Progenitor cell of endocrine pancreas (in vitro differentiated cells): ENCODE measurements at regions not wholly inside any gene's neighbourhood (a gene's known extent, or its start where the extent isn't known, plus 50 kb on each side); places are given as distances from the start of the nearest gene placed in this dataset.

Experiments
- DNase-seq: peaks from one replicate; pipeline ENCODE4 v3.0.0; 2021; ENCODE audit warnings: low spot score; ENCODE audit not compliant: unreplicated experiment
- H3K27ac Mint-ChIP-seq: 2 replicates; pipeline ENCODE4 v1.8.0; 2021; ENCODE audit warnings: mild to moderate bottlenecking, moderate library complexity, mixed read lengths
- H3K27me3 Mint-ChIP-seq: 2 replicates; pipeline ENCODE4 v1.8.0; 2021; ENCODE audit warnings: mixed read lengths
- H3K36me3 Mint-ChIP-seq: 2 replicates; pipeline ENCODE4 v1.8.0; 2022; ENCODE audit warnings: mixed read lengths; ENCODE audit not compliant: insufficient read depth
- H3K4me1 Mint-ChIP-seq: 2 replicates; pipeline ENCODE4 v1.8.0; 2021; ENCODE audit warnings: low read depth, mixed read lengths
- H3K4me3 Mint-ChIP-seq: 2 replicates; pipeline ENCODE4 v1.8.0; 2021; ENCODE audit warnings: low read depth, mild to moderate bottlenecking, moderate library complexity, mixed read lengths
- H3K9me3 Mint-ChIP-seq: 2 replicates; pipeline ENCODE4 v1.8.0; 2021; ENCODE audit warnings: low read depth, mixed read lengths
- CTCF ChIP-seq: fragments of 200-600 bp; sonication (generic); IDR thresholded peaks from one replicate; pipeline ENCODE4 v1.5.0; 2021; ENCODE audit warnings: antibody characterized with exemption, mild to moderate bottlenecking; ENCODE audit not compliant: unreplicated experiment

DNA sequence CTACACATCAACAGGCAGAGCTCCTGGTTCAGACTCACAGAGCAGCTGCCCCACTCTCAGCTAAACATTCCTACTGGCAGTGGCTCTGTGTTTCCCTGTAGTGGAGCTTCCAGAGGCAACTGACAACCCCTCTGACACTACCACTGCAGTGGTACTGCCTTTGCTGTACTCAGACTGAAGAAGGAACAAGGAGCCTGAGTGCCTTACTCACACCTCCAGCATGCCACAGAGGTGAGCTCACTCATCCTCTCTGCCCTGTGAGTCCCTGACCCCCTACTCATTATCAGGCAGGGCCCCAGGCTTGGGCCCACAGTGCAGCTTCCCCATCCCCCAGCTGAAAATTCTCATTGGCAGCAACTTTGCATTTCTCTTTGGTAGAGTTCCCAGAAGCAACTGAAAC, 240.5 kb upstream of the POF1B start:
- Mint-ChIP-seq H3K9me3 (peaks cover 31% of the 10 kb centered on the region), H3K4me3 (no peak overlapping the region), H3K27ac (no peak overlapping the region), H3K36me3 (no peaks in the 10 kb centered on the region), H3K4me1 (peaks cover 3% of the 10 kb centered on the region), H3K27me3 (no peaks in the 10 kb centered on the region)
- no peak for DNase-seq
- no peak for TF ChIP-seq CTCF

GRCh38 chrX:85611926-85612325, 232.5 kb upstream of the POF1B start:
- no peak for DNase-seq
- H3K4me1 Mint-ChIP-seq, result no peaks in the 10 kb centered on the region
- H3K27ac Mint-ChIP-seq, result no peak overlapping the region
- H3K4me3 Mint-ChIP-seq, result no peak overlapping the region
- no peaks in the 10 kb centered on the region for H3K36me3 Mint-ChIP-seq
- peaks cover 8% of the 10 kb centered on the region for H3K9me3 Mint-ChIP-seq
- H3K27me3 Mint-ChIP-seq, result no peaks in the 10 kb centered on the region
- peak; percentile 58 for TF ChIP-seq CTCF

DNA sequence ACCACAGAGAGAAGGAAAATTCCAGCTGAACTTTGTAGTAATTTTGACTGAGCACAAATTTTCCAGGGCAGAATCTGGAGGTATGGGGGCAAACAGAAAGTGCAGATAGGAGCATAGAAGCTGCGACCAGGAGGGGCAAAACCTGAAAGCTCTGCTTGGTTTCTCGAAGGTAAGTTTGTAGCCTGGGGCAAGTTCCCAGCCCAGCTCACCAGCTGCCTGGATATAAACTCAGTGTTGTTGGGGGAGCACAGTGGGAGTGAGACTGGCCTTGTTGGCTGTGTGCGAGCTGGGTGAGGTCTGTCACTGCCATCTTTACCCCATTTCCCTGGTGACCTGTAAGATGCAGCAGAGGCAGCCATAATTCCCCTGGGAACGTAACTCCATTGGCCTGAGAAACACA, 213.5 kb upstream of the POF1B start:
- Mint-ChIP-seq H3K27me3 (no peaks in the 10 kb centered on the region), H3K36me3 (peaks cover 1% of the 10 kb centered on the region), H3K27ac (no peak overlapping the region), H3K4me3 (no peak overlapping the region), H3K4me1 (no peaks in the 10 kb centered on the region), H3K9me3 (peaks cover 23% of the 10 kb centered on the region)
- TF ChIP-seq CTCF, result no peak
- DNase-seq, result no peak

DNA sequence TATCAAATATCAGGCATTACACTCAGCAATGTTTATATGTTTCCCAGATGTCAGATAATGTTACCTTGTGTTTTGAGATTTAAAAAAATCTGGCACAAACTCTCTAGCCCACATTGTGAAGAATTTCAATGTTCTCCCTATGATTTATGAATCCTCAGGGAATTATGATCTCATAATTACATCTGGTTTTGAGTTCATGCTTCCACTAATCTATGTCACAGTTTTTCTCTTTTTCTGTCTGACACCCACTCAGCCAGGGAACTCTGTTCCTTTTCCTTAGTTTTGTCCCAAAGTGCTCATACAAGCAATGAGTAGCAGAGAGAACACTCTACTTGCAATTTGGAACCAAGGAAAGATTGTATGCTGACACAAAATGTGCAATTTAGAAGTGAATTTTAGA, 212.1 kb upstream of the POF1B start:
- H3K4me1 Mint-ChIP-seq, result no peaks in the 10 kb centered on the region
- no peaks in the 10 kb centered on the region for H3K27me3 Mint-ChIP-seq
- no peak for DNase-seq
- peaks cover 1% of the 10 kb centered on the region for H3K36me3 Mint-ChIP-seq
- no peak overlapping the region for H3K27ac Mint-ChIP-seq
- no peak for TF ChIP-seq CTCF
- peaks cover 18% of the 10 kb centered on the region for H3K9me3 Mint-ChIP-seq
- no peak overlapping the region for H3K4me3 Mint-ChIP-seq

DNA sequence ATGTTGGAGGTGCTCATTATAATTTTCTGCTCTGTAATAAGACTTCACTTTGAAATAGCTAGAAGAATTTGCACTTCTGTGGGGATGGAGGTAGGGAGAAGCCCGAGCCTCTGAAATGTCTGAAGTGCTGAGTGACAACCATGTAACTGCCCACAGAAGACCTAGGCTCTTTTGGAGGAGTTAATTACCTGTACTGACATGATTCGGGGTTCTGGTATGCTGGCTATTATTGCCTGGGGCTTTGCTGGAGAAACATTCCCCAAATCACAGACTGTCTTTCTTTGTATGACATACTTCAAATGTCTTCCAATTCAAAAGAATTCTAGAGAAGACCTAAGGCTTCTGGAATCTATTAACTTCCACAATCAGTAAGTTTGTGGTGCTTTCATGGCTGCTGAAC, 211.2 kb upstream of the POF1B start:
- no peaks in the 10 kb centered on the region for H3K4me1 Mint-ChIP-seq
- H3K27me3 Mint-ChIP-seq, result no peaks in the 10 kb centered on the region
- no peaks in the 10 kb centered on the region for H3K36me3 Mint-ChIP-seq
- H3K27ac Mint-ChIP-seq, result no peak overlapping the region
- DNase-seq, result no peak
- H3K9me3 Mint-ChIP-seq, result peaks cover 18% of the 10 kb centered on the region
- H3K4me3 Mint-ChIP-seq, result no peak overlapping the region
- TF ChIP-seq CTCF, result no peak
